Stomach (tissue), 8 donors: ENCODE measurements at regions not wholly inside any gene's neighbourhood (a gene's known extent, or its start where the extent isn't known, plus 50 kb on each side); places are given as distances from the start of the nearest gene placed in this dataset.

Experiments
- DNase-seq, 2 donors: peaks; one replicate each; pipeline versions ENCODE4 v3.0.0 to v3.0.0-alpha.2; 2013 to 2019
- H3K27ac ChIP-seq, 5 donors: fragments of 200-600 bp in 4 of 5; sonication (generic) in 4 of 5; one replicate each; pipeline ENCODE4 v1.5.1; 2013 to 2019; ENCODE audit warnings: mild to moderate bottlenecking in 1 of 5, moderate library complexity in 1 of 5
- H3K27me3 ChIP-seq, 3 donors: fragments of 200-600 bp; sonication (generic); one replicate each; pipeline ENCODE4 v1.5.1; 2017 to 2019; ENCODE audit warnings: mixed run types in 1 of 3
- H3K36me3 ChIP-seq, 4 donors: fragments of 200-600 bp; sonication (generic); 1 replicate in 3 of 4; 2 replicates in 1 of 4; pipeline ENCODE4 v1.5.1; 2016 to 2019
- H3K4me1 ChIP-seq, 4 donors: fragments of 200-600 bp; sonication (generic); one replicate each; pipeline ENCODE4 v1.5.1; 2016 to 2019
- H3K4me3 ChIP-seq, 4 donors: fragments of 200-600 bp; sonication (generic) in 3 of 4; one replicate each; pipeline ENCODE4 v1.5.1; 2016 to 2019; ENCODE audit warnings: mild to moderate bottlenecking in 1 of 4
- H3K9me3 ChIP-seq, 4 donors: fragments of 200-600 bp; sonication (generic); one replicate each; pipeline ENCODE4 v1.5.1; 2016 to 2019
- EP300 ChIP-seq: sonication (generic); formaldehyde crosslinking; IDR thresholded peaks from one replicate; pipeline ENCODE4 v1.6.1; 2017; ENCODE audit warnings: antibody characterized with exemption
- POLR2A ChIP-seq, 4 donors: fragments of 450-650 bp; IDR thresholded peaks; one replicate each; pipeline ENCODE4 v1.6.1; 2016; ENCODE audit warnings: antibody characterized with exemption in 4 of 4, control low read depth in 2 of 4, mild to moderate bottlenecking in 1 of 4, moderate library complexity in 1 of 4
- POLR2AphosphoS5 ChIP-seq, 3 donors: sonication (generic); formaldehyde crosslinking; IDR thresholded peaks; one replicate each; pipeline ENCODE4 v1.6.1; 2016; ENCODE audit warnings: antibody characterized with exemption in 3 of 3
- WGBS, 5 donors: extraction: QIAGEN DNeasy Blood & Tissue Kit in 3 of 5; methylation state at CpG; one replicate each; pipeline versions ENCODE4 v1.1.5 to v1.1.7; 2013 to 2018; 5-methylcytosine and 5-hydroxymethylcytosine counted together
- intact Hi-C: fragments of 100-400 bp; cut with DNase I; formaldehyde crosslinking; loops from one replicate; pipeline ENCODE4 v1.15.1; 2023; ENCODE audit warnings: low total_unique reads
- TF ChIP-seq, protein P1 (sequence below), 7 experiments: fragments of 450-650 bp in 4 of 7; fragments of 200-600 bp in 3 of 7; sonication (generic) in 3 of 7; IDR thresholded peaks; one replicate each; pipeline ENCODE4 v1.5.1; 2016 to 2019; ENCODE audit warnings: antibody characterized with exemption in 7 of 7, control low read depth in 2 of 7, mild to moderate bottlenecking in 1 of 7
- donor health status: healthy with polysubstance abuse.
- donor health status: Bipolar disorder and iron deficiency.
- donor health status: healthy.

DNA sequence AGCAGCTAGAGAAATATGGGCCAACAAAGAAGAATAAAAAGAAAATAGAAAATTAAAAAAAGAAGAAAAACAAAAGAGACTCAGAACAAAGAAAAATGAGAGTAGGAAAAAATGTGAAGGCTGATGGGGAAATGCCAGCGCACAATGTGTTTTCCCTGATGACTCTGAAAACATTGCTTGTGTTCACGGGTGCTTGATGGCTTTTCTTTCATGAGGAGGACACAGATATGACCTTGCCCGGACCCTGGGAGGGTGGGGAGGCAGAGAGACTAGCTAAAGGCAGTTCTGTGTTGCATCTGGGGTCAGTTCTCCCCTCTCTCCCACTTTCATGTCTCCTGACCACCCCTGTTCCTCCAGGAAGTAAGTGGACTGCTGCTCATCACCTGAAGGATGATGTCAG, 125.9 kb downstream of the MOBP start:
- Histone ChIP-seq H3K27me3 (no peaks in the 10 kb centered on the region), H3K9me3 (no peaks in the 10 kb centered on the region), H3K4me3 (no peak overlapping the region), H3K4me1 (no peaks in the 10 kb centered on the region), H3K27ac (no peak overlapping the region), H3K36me3 (no peaks in the 10 kb centered on the region)
- intact Hi-C loops, result no loop called here
- TF ChIP-seq EP300 (no peak), POLR2AphosphoS5 (IDR thresholded peaks at IDR 0.05) (no peak), POLR2A (IDR thresholded peaks at IDR 0.05) (no peak)
- TF ChIP-seq, protein P1, sequence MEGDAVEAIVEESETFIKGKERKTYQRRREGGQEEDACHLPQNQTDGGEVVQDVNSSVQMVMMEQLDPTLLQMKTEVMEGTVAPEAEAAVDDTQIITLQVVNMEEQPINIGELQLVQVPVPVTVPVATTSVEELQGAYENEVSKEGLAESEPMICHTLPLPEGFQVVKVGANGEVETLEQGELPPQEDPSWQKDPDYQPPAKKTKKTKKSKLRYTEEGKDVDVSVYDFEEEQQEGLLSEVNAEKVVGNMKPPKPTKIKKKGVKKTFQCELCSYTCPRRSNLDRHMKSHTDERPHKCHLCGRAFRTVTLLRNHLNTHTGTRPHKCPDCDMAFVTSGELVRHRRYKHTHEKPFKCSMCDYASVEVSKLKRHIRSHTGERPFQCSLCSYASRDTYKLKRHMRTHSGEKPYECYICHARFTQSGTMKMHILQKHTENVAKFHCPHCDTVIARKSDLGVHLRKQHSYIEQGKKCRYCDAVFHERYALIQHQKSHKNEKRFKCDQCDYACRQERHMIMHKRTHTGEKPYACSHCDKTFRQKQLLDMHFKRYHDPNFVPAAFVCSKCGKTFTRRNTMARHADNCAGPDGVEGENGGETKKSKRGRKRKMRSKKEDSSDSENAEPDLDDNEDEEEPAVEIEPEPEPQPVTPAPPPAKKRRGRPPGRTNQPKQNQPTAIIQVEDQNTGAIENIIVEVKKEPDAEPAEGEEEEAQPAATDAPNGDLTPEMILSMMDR (IDR thresholded peaks at IDR 0.05), result no peak
- no peak for DNase-seq
- WGBS, 5 donors, result 50 to 65% (median 53%) methylated on average over 3 of the region's 3 CpGs

- Histone ChIP-seq H3K4me1 (no peaks in the 10 kb centered on the region), H3K27ac (no peak overlapping the region), H3K27me3 (no peaks in the 10 kb centered on the region), H3K36me3 (no peaks in the 10 kb centered on the region), H3K9me3 (no peaks in the 10 kb centered on the region), H3K4me3 (no peak overlapping the region)
- intact Hi-C loops, result no loop called here
- WGBS, 5 donors, result 34 to 55% (median 40%) methylated on average over 2 of the region's 2 CpGs
- TF ChIP-seq, protein P1 (IDR thresholded peaks at IDR 0.05), result no peak
- TF ChIP-seq POLR2AphosphoS5 (IDR thresholded peaks at IDR 0.05), result no peak
- no peak for TF ChIP-seq EP300
- no peak for TF ChIP-seq POLR2A (IDR thresholded peaks at IDR 0.05)
- no peak for DNase-seq
These were observed 133.8 kb downstream of the MOBP start for GRCh38 chr3:39601241-39601640.

GRCh38 chr3:39605837-39606236, 138.4 kb downstream of the MOBP start:
- Histone ChIP-seq H3K27ac (no peak overlapping the region), H3K4me1 (no peaks in the 10 kb centered on the region), H3K4me3 (no peak overlapping the region), H3K36me3 (no peaks in the 10 kb centered on the region), H3K9me3 (no peaks in the 10 kb centered on the region), H3K27me3 (no peaks in the 10 kb centered on the region)
- intact Hi-C loops, result no loop called here
- TF ChIP-seq, protein P1 (IDR thresholded peaks at IDR 0.05), result no peak
- TF ChIP-seq POLR2AphosphoS5 (IDR thresholded peaks at IDR 0.05) (no peak), EP300 (no peak), POLR2A (IDR thresholded peaks at IDR 0.05) (no peak)
- 74 to 97% (median 88%) methylated on average over 1 of the region's 1 CpG for WGBS, 5 donors
- no peak for DNase-seq

DNA sequence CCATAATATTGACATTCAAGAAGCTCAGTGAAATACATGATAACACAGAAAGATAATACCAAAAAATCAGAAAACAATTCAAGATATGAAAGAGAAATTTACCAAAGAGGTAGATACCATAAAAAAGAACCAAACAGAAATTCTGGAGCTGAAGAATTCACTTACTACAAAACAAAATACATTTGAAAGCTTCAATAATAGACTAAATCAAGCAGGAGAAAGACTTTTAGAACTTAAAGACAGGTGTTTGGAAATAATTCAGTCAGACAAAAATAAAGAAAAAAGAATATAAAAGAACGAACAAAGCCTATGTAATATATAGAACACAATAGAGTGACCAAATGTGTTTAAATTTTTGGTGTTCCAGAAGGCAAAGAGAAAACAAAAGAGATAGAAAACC, 158.7 kb downstream of the MOBP start:
- no peaks in the 10 kb centered on the region for H3K27me3 ChIP-seq
- TF ChIP-seq, protein P1 (IDR thresholded peaks at IDR 0.05), result no peak
- TF ChIP-seq EP300, result no peak
- no peak for TF ChIP-seq POLR2A (IDR thresholded peaks at IDR 0.05)
- no peak for TF ChIP-seq POLR2AphosphoS5 (IDR thresholded peaks at IDR 0.05)
- intact Hi-C loops, result no loop called here
- H3K27ac ChIP-seq, result no peak overlapping the region
- no peaks in the 10 kb centered on the region for H3K4me1 ChIP-seq
- DNase-seq, result no peak
- H3K36me3 ChIP-seq, result no peaks in the 10 kb centered on the region
- peaks cover 0 to 15% (median 14%) of the 10 kb centered on the region in 4 donors for H3K9me3 ChIP-seq
- H3K4me3 ChIP-seq, result no peak overlapping the region
- WGBS, 5 donors, result 69 to 90% (median 87%) methylated on average over 1 of the region's 1 CpG
